ENCODE measurements at regions not wholly inside any gene's neighbourhood (a gene's known extent, or its start where the extent isn't known, plus 50 kb on each side); places are given as distances from the start of the nearest gene placed in this dataset.

DNA sequence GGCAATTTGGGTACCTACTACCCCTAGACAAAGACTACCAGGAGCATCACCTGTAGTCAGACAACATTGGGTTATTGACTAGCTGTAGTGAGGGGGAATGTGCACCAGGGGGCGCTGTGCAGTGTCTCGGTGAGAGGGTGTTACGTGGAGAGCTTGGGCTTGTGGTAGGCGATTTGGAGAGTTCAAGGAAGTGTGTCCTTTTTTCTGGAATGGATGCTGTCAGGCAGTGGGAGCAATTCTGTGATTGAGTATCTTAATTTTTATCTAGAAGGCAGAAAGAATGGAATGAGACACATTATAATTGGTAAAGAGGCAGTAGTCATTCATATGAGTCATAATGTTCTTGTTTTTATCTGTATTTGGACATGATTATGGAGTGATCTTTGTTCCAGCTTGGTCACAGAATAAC lies 187.7 kb downstream of the GALC start:
- peak; percentile 44 for DNase-seq
- no peak overlapping the region for H2AFZ ChIP-seq (ENCODE audit: low read depth, low read length)
- H3K9ac ChIP-seq (ENCODE audit: low read depth, low read length), result no peak overlapping the region
- H3K36me3 ChIP-seq (ENCODE audit: insufficient read depth, low read length), result no peaks in the 10 kb centered on the region
- no peak overlapping the region for H3K4me2 ChIP-seq (ENCODE audit: insufficient read depth, low read length)
- H3K4me1 ChIP-seq (ENCODE audit: insufficient read depth, low read length), result no peaks in the 10 kb centered on the region
- no peaks in the 10 kb centered on the region for H3K9me3 ChIP-seq (ENCODE audit: insufficient read depth, low read length, severe bottlenecking)
- H3K79me2 ChIP-seq (ENCODE audit: insufficient read depth, low read length), result no peaks in the 10 kb centered on the region
- no peak overlapping the region for H3K27ac ChIP-seq (ENCODE audit: low read length)
- TF ChIP-seq EZH2 (IDR thresholded peaks at IDR 0.05; ENCODE audit: borderline replicate concordance, low read depth, low read length, severe bottlenecking), result no peak
- TF ChIP-seq, protein P1, sequence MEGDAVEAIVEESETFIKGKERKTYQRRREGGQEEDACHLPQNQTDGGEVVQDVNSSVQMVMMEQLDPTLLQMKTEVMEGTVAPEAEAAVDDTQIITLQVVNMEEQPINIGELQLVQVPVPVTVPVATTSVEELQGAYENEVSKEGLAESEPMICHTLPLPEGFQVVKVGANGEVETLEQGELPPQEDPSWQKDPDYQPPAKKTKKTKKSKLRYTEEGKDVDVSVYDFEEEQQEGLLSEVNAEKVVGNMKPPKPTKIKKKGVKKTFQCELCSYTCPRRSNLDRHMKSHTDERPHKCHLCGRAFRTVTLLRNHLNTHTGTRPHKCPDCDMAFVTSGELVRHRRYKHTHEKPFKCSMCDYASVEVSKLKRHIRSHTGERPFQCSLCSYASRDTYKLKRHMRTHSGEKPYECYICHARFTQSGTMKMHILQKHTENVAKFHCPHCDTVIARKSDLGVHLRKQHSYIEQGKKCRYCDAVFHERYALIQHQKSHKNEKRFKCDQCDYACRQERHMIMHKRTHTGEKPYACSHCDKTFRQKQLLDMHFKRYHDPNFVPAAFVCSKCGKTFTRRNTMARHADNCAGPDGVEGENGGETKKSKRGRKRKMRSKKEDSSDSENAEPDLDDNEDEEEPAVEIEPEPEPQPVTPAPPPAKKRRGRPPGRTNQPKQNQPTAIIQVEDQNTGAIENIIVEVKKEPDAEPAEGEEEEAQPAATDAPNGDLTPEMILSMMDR (IDR thresholded peaks at IDR 0.05; ENCODE audit: borderline replicate concordance, extremely low read depth, low read length, poor library complexity, severe bottlenecking), result peak; percentile 83
- H3K27me3 ChIP-seq (ENCODE audit: insufficient read depth, low read length, poor library complexity), result no peaks in the 10 kb centered on the region
- no peak overlapping the region for H3K4me3 ChIP-seq (ENCODE audit: low read depth in 1 of 2, low read length in 2 of 2)
- no peaks in the 10 kb centered on the region for H4K20me1 ChIP-seq (ENCODE audit: insufficient read depth, low read length)
- ATAC-seq (ENCODE audit: insufficient read depth, low read depth), result peak; percentile 62; the same call in 1 of the 3 replicates

DNA sequence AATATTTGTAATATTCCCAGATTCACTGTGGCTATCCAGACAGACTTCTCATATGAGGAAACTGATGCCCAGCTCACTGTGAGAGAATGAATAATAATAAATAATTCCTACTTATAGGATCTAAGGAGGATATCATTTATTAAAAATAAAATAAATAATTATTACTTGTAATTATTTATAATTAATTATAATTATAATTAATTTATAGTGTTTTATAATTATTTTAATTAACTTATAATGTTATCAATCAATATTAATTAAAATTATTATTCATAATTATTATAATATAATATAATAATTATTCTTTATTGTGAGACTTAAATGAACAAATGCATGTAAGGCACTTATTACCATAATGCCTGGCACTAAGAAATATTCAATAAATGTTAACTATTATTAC lies 192.8 kb downstream of the GALC start:
- Histone ChIP-seq H3K9me3 (ENCODE audit: insufficient read depth, low read length, severe bottlenecking) (no peaks in the 10 kb centered on the region), H3K4me3 (ENCODE audit: low read depth in 1 of 2, low read length in 2 of 2) (no peak overlapping the region), H3K9ac (ENCODE audit: low read depth, low read length) (no peak overlapping the region), H4K20me1 (ENCODE audit: insufficient read depth, low read length) (no peaks in the 10 kb centered on the region), H3K79me2 (ENCODE audit: insufficient read depth, low read length) (no peaks in the 10 kb centered on the region), H2AFZ (ENCODE audit: low read depth, low read length) (no peak overlapping the region), H3K27me3 (ENCODE audit: insufficient read depth, low read length, poor library complexity) (no peaks in the 10 kb centered on the region), H3K4me1 (ENCODE audit: insufficient read depth, low read length) (no peaks in the 10 kb centered on the region), H3K27ac (ENCODE audit: low read length) (no peak overlapping the region), H3K36me3 (ENCODE audit: insufficient read depth, low read length) (no peaks in the 10 kb centered on the region), H3K4me2 (ENCODE audit: insufficient read depth, low read length) (no peak overlapping the region)
- no peak for ATAC-seq (ENCODE audit: insufficient read depth, low read depth)
- DNase-seq, result no peak
- no peak for TF ChIP-seq EZH2 (IDR thresholded peaks at IDR 0.05; ENCODE audit: borderline replicate concordance, low read depth, low read length, severe bottlenecking)
- TF ChIP-seq, protein P1 (IDR thresholded peaks at IDR 0.05; ENCODE audit: borderline replicate concordance, extremely low read depth, low read length, poor library complexity, severe bottlenecking), result no peak

DNA sequence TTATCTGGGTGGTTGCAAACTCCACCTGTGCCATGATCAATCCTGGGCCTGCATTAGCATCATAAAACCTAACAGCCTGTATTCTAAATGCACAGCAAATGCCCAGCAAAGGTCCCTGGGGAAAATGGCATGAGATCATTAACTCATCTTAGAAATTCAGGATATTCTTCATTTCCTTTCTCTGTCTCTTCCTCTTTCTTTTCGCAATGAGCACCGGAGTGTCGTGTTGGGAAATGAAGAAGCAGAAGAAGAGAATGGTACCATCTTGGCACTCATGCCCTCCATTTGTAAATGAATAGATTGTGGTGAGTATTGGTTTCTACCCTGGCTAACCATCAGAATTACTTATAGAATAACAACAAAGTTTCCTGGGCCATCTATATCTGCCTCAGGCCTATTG lies 193.6 kb downstream of the GALC start:
- H3K79me2 ChIP-seq (ENCODE audit: insufficient read depth, low read length), result no peaks in the 10 kb centered on the region
- H3K9me3 ChIP-seq (ENCODE audit: insufficient read depth, low read length, severe bottlenecking), result no peaks in the 10 kb centered on the region
- no peaks in the 10 kb centered on the region for H4K20me1 ChIP-seq (ENCODE audit: insufficient read depth, low read length)
- H3K4me1 ChIP-seq (ENCODE audit: insufficient read depth, low read length), result no peaks in the 10 kb centered on the region
- no peak overlapping the region for H3K4me3 ChIP-seq (ENCODE audit: low read depth in 1 of 2, low read length in 2 of 2)
- H3K9ac ChIP-seq (ENCODE audit: low read depth, low read length), result no peak overlapping the region
- H3K36me3 ChIP-seq (ENCODE audit: insufficient read depth, low read length), result no peaks in the 10 kb centered on the region
- no peak overlapping the region for H2AFZ ChIP-seq (ENCODE audit: low read depth, low read length)
- ATAC-seq (ENCODE audit: insufficient read depth, low read depth) (no peak), DNase-seq (no peak)
- TF ChIP-seq EZH2 (IDR thresholded peaks at IDR 0.05; ENCODE audit: borderline replicate concordance, low read depth, low read length, severe bottlenecking), result no peak
- TF ChIP-seq, protein P1 (IDR thresholded peaks at IDR 0.05; ENCODE audit: borderline replicate concordance, extremely low read depth, low read length, poor library complexity, severe bottlenecking), result no peak
- H3K27me3 ChIP-seq (ENCODE audit: insufficient read depth, low read length, poor library complexity), result no peaks in the 10 kb centered on the region
- no peak overlapping the region for H3K4me2 ChIP-seq (ENCODE audit: insufficient read depth, low read length)
- H3K27ac ChIP-seq (ENCODE audit: low read length), result no peak overlapping the region

DNA sequence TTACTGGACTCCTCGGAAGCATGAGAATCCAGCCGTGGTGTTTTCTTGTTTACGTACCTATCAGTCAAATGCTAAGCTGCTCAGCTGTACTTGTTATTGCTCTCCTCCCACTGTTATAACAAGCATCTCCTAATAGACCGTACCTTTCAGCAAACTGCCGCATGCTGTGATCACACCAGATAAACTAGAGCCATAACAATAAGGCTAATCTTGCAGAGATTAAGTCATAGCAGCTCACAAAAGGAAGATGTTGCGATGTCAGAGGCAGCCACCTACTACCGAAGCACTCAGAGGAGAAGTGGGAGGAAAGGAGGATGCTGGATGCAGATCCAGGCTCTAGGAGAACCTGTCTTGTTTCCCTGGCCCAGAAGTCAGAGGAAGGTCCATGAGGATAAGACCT lies 196.0 kb downstream of the GALC start:
- Histone ChIP-seq H2AFZ (ENCODE audit: low read depth, low read length) (no peak overlapping the region), H3K4me2 (ENCODE audit: insufficient read depth, low read length) (no peak overlapping the region), H3K27me3 (ENCODE audit: insufficient read depth, low read length, poor library complexity) (no peaks in the 10 kb centered on the region), H3K9ac (ENCODE audit: low read depth, low read length) (no peak overlapping the region), H3K36me3 (ENCODE audit: insufficient read depth, low read length) (no peaks in the 10 kb centered on the region), H3K27ac (ENCODE audit: low read length) (no peak overlapping the region), H3K4me1 (ENCODE audit: insufficient read depth, low read length) (no peaks in the 10 kb centered on the region), H3K9me3 (ENCODE audit: insufficient read depth, low read length, severe bottlenecking) (no peaks in the 10 kb centered on the region), H3K4me3 (ENCODE audit: low read depth in 1 of 2, low read length in 2 of 2) (no peak overlapping the region), H3K79me2 (ENCODE audit: insufficient read depth, low read length) (no peaks in the 10 kb centered on the region), H4K20me1 (ENCODE audit: insufficient read depth, low read length) (no peaks in the 10 kb centered on the region)
- TF ChIP-seq EZH2 (IDR thresholded peaks at IDR 0.05; ENCODE audit: borderline replicate concordance, low read depth, low read length, severe bottlenecking), result no peak
- TF ChIP-seq, protein P1 (IDR thresholded peaks at IDR 0.05; ENCODE audit: borderline replicate concordance, extremely low read depth, low read length, poor library complexity, severe bottlenecking), result no peak
- DNase-seq (no peak), ATAC-seq (ENCODE audit: insufficient read depth, low read depth) (no peak)
